Progenitor cell of endocrine pancreas (in vitro differentiated cells): ENCODE measurements at regions not wholly inside any gene's neighbourhood (a gene's known extent, or its start where the extent isn't known, plus 50 kb on each side); places are given as distances from the start of the nearest gene placed in this dataset.

Experiments used
- DNase-seq: peaks from one replicate; pipeline ENCODE4 v3.0.0; 2021; ENCODE audit warnings: low spot score; ENCODE audit not compliant: unreplicated experiment
- H3K27ac Mint-ChIP-seq: 2 replicates; pipeline ENCODE4 v1.8.0; 2021; ENCODE audit warnings: mild to moderate bottlenecking, moderate library complexity, mixed read lengths
- H3K27me3 Mint-ChIP-seq: 2 replicates; pipeline ENCODE4 v1.8.0; 2021; ENCODE audit warnings: mixed read lengths
- H3K36me3 Mint-ChIP-seq: 2 replicates; pipeline ENCODE4 v1.8.0; 2022; ENCODE audit warnings: mixed read lengths; ENCODE audit not compliant: insufficient read depth
- H3K4me1 Mint-ChIP-seq: 2 replicates; pipeline ENCODE4 v1.8.0; 2021; ENCODE audit warnings: low read depth, mixed read lengths
- H3K4me3 Mint-ChIP-seq: 2 replicates; pipeline ENCODE4 v1.8.0; 2021; ENCODE audit warnings: low read depth, mild to moderate bottlenecking, moderate library complexity, mixed read lengths
- H3K9me3 Mint-ChIP-seq: 2 replicates; pipeline ENCODE4 v1.8.0; 2021; ENCODE audit warnings: low read depth, mixed read lengths
- TF ChIP-seq, protein P1 (sequence below): fragments of 200-600 bp; sonication (generic); IDR thresholded peaks from one replicate; pipeline ENCODE4 v1.5.0; 2021; ENCODE audit warnings: antibody characterized with exemption, mild to moderate bottlenecking; ENCODE audit not compliant: unreplicated experiment

- TF ChIP-seq, protein P1, sequence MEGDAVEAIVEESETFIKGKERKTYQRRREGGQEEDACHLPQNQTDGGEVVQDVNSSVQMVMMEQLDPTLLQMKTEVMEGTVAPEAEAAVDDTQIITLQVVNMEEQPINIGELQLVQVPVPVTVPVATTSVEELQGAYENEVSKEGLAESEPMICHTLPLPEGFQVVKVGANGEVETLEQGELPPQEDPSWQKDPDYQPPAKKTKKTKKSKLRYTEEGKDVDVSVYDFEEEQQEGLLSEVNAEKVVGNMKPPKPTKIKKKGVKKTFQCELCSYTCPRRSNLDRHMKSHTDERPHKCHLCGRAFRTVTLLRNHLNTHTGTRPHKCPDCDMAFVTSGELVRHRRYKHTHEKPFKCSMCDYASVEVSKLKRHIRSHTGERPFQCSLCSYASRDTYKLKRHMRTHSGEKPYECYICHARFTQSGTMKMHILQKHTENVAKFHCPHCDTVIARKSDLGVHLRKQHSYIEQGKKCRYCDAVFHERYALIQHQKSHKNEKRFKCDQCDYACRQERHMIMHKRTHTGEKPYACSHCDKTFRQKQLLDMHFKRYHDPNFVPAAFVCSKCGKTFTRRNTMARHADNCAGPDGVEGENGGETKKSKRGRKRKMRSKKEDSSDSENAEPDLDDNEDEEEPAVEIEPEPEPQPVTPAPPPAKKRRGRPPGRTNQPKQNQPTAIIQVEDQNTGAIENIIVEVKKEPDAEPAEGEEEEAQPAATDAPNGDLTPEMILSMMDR, result no peak
- H3K4me1 Mint-ChIP-seq, result no peaks in the 10 kb centered on the region
These were observed 112.4 kb upstream of the ATXN1 start for GRCh38 chr6:16873698-16874097.

DNA sequence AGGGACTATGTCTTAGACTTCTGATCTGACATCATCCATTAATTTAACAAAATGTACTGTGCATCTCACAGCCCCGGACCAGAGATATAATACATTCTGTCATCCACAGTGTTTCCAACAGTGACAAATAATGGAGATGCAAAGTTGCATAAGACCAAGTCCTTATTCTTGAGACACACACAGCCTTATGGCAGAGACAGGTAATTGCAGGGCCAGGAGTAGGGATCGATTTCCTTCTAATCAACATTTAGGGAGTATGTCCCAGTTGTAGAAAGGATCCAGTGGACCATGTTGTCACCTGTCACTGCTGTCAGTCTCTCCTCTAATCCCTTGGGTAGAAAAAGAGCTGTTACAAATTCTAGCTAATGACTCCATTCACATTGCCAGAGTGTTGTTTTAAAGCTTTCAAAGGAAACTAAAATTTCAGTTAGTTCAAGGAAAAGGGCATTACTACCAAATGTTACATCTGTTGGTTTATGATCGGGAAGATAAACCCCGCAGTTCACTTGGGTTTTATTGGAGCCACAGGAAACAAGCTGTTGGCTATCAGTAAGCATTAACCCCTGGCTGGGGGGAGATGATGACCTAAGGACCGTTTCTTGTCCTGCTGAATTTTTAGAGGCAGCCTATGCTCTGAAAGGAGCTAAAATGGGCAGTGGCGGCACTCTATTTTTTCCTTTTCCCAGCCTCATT lies 111.4 kb upstream of the ATXN1 start:
- peaks cover 2% of the 10 kb centered on the region for H3K27me3 Mint-ChIP-seq
- H3K4me3 Mint-ChIP-seq, result no peak overlapping the region
- H3K27ac Mint-ChIP-seq, result no peak overlapping the region
- H3K4me1 Mint-ChIP-seq, result no peaks in the 10 kb centered on the region
- H3K36me3 Mint-ChIP-seq, result no peaks in the 10 kb centered on the region
- no peak for DNase-seq
- TF ChIP-seq, protein P1, result no peak
- H3K9me3 Mint-ChIP-seq, result peaks cover 7% of the 10 kb centered on the region

More at GRCh38 chr6:16873698-16874097, 112.4 kb upstream of the ATXN1 start:
- H3K27ac Mint-ChIP-seq, result no peak overlapping the region
- DNase-seq, result no peak
- H3K27me3 Mint-ChIP-seq, result peaks cover 2% of the 10 kb centered on the region
- H3K36me3 Mint-ChIP-seq, result no peaks in the 10 kb centered on the region
- H3K9me3 Mint-ChIP-seq, result peaks cover 15% of the 10 kb centered on the region
- no peak overlapping the region for H3K4me3 Mint-ChIP-seq

DNA sequence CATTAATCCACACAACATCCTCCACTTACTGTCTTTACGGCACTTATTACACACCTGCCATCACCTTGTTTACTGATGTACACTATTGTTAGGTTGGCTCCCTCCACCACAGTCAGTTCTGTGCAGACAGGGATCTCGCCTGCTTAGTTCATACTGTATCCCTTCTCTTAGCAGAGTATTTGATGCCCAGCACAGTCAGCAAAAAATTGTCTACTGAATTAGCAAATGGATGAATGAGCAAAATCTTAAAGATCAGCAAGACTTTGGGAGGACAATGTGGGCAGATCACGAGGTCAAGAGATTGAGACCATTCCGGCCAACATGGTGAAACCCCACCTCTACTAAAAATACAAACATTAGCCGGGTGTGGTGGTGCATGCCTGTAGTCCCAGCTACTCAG lies 109.8 kb upstream of the ATXN1 start:
- TF ChIP-seq, protein P1, result no peak
- Mint-ChIP-seq H3K9me3 (no peaks in the 10 kb centered on the region), H3K27ac (no peak overlapping the region), H3K4me1 (no peaks in the 10 kb centered on the region), H3K36me3 (no peaks in the 10 kb centered on the region), H3K27me3 (peaks cover 2% of the 10 kb centered on the region), H3K4me3 (no peak overlapping the region)
- DNase-seq, result no peak

DNA sequence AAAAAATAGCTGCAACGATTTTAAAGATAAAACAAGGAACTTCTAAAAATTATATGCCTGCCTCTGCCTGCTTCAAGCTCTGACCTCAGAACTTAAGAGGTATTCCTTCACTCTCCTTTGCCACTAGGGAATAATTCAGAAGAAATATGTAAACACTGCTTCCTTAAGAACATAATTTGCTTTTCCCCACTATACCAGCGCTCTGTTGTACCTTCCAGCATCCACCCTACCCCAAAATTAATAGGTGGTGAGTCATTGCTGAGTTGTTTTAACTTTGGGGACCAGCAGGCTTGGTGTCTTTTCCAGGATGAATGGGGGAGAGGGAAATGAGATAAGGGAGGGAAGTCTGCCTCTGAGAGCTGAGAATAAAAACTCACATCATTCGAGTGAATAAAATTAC lies 107.7 kb upstream of the ATXN1 start:
- H3K4me1 Mint-ChIP-seq, result no peaks in the 10 kb centered on the region
- no peak overlapping the region for H3K4me3 Mint-ChIP-seq
- peaks cover 2% of the 10 kb centered on the region for H3K27me3 Mint-ChIP-seq
- no peak overlapping the region for H3K27ac Mint-ChIP-seq
- no peak for DNase-seq
- no peaks in the 10 kb centered on the region for H3K36me3 Mint-ChIP-seq
- H3K9me3 Mint-ChIP-seq, result no peaks in the 10 kb centered on the region
- TF ChIP-seq, protein P1, result no peak

- Mint-ChIP-seq H3K9me3 (no peaks in the 10 kb centered on the region), H3K36me3 (no peaks in the 10 kb centered on the region), H3K27ac (no peak overlapping the region), H3K4me3 (no peak overlapping the region), H3K27me3 (no peaks in the 10 kb centered on the region), H3K4me1 (peaks cover 9% of the 10 kb centered on the region)
- no peak for DNase-seq
- TF ChIP-seq, protein P1, result no peak
These were observed 96.8 kb upstream of the ATXN1 start for GRCh38 chr6:16857969-16858592.
